ENCODE measurements at regions not wholly inside any gene's neighbourhood (a gene's known extent, or its start where the extent isn't known, plus 50 kb on each side); places are given as distances from the start of the nearest gene placed in this dataset.

- Histone ChIP-seq H3K4me3 (replicated peaks; ENCODE audit: low read depth, low read length) (no peak overlapping the region), H3K36me3 (ENCODE audit: control insufficient read depth, insufficient read depth, low read length) (no peaks in the 10 kb centered on the region), H3K27me3 (replicated peaks; ENCODE audit: control insufficient read depth, insufficient read depth, low read length) (no peaks in the 10 kb centered on the region)
- TF ChIP-seq CTCF (IDR thresholded peaks at IDR 0.05; ENCODE audit: insufficient read depth, low read length, poor library complexity, severe bottlenecking), result no peak
- DNase-seq (ENCODE audit: extremely low read depth, insufficient read length), result no peak
Observed at GRCh38 chr6:78605909-78606446, 261.4 kb upstream of the IRAK1BP1 start.

- no peak for DNase-seq (ENCODE audit: extremely low read depth, insufficient read length)
- TF ChIP-seq CTCF (IDR thresholded peaks at IDR 0.05; ENCODE audit: insufficient read depth, low read length, poor library complexity, severe bottlenecking), result no peak
- H3K36me3 ChIP-seq (ENCODE audit: control insufficient read depth, insufficient read depth, low read length), result no peaks in the 10 kb centered on the region
- no peak overlapping the region for H3K4me3 ChIP-seq (replicated peaks; ENCODE audit: low read depth, low read length)
- H3K27me3 ChIP-seq (replicated peaks; ENCODE audit: control insufficient read depth, insufficient read depth, low read length), result no peaks in the 10 kb centered on the region
Observed at GRCh38 chr6:78607189-78607588, 260.2 kb upstream of the IRAK1BP1 start.

GRCh38 chr6:78611102-78611620, 256.2 kb upstream of the IRAK1BP1 start:
- H3K4me3 ChIP-seq (replicated peaks; ENCODE audit: low read depth, low read length), result no peak overlapping the region
- no peak for TF ChIP-seq CTCF (IDR thresholded peaks at IDR 0.05; ENCODE audit: insufficient read depth, low read length, poor library complexity, severe bottlenecking)
- no peak for DNase-seq (ENCODE audit: extremely low read depth, insufficient read length)
- H3K36me3 ChIP-seq (ENCODE audit: control insufficient read depth, insufficient read depth, low read length), result no peaks in the 10 kb centered on the region
- no peaks in the 10 kb centered on the region for H3K27me3 ChIP-seq (replicated peaks; ENCODE audit: control insufficient read depth, insufficient read depth, low read length)

- peak; percentile 49 for TF ChIP-seq CTCF (IDR thresholded peaks at IDR 0.05; ENCODE audit: insufficient read depth, low read length, poor library complexity, severe bottlenecking)
- Histone ChIP-seq H3K27me3 (replicated peaks; ENCODE audit: control insufficient read depth, insufficient read depth, low read length) (no peaks in the 10 kb centered on the region), H3K36me3 (ENCODE audit: control insufficient read depth, insufficient read depth, low read length) (no peaks in the 10 kb centered on the region), H3K4me3 (replicated peaks; ENCODE audit: low read depth, low read length) (no peak overlapping the region)
- no peak for DNase-seq (ENCODE audit: extremely low read depth, insufficient read length)
Observed at GRCh38 chr6:78611886-78612480, 255.4 kb upstream of the IRAK1BP1 start.

GRCh38 chr6:78614961-78615360, 252.4 kb upstream of the IRAK1BP1 start:
- DNase-seq (ENCODE audit: extremely low read depth, insufficient read length), result no peak
- Histone ChIP-seq H3K36me3 (ENCODE audit: control insufficient read depth, insufficient read depth, low read length) (no peaks in the 10 kb centered on the region), H3K27me3 (replicated peaks; ENCODE audit: control insufficient read depth, insufficient read depth, low read length) (no peaks in the 10 kb centered on the region), H3K4me3 (replicated peaks; ENCODE audit: low read depth, low read length) (no peak overlapping the region)
- no peak for TF ChIP-seq CTCF (IDR thresholded peaks at IDR 0.05; ENCODE audit: insufficient read depth, low read length, poor library complexity, severe bottlenecking)

Data from GM06990 (cell line).